BLaER1 (cell line): ENCODE measurements at regions not wholly inside any gene's neighbourhood (a gene's known extent, or its start where the extent isn't known, plus 50 kb on each side); places are given as distances from the start of the nearest gene placed in this dataset.
A peak's percentile ranks its signal among the peaks of the same experiment; 100 is the strongest.

Experiments used
- H3K27ac ChIP-seq: shearing (Covaris generic); formaldehyde crosslinking; 2 replicates; pipeline ENCODE4 v1.8.1; 2022
- H3K27me3 ChIP-seq: shearing (Covaris generic); formaldehyde crosslinking; 2 replicates; pipeline ENCODE4 v1.8.1; 2022
- H3K36me3 ChIP-seq: shearing (Covaris generic); formaldehyde crosslinking; 2 replicates; pipeline ENCODE4 v1.8.1; 2022
- H3K4me1 ChIP-seq: shearing (Covaris generic); formaldehyde crosslinking; 2 replicates; pipeline ENCODE4 v1.8.1; 2022
- H3K4me2 ChIP-seq: shearing (Covaris generic); formaldehyde crosslinking; 2 replicates; pipeline ENCODE4 v1.8.1; 2022
- H3K4me3 ChIP-seq: shearing (Covaris generic); formaldehyde crosslinking; 2 replicates; pipeline ENCODE4 v1.8.1; 2022
- H3K9ac ChIP-seq: shearing (Covaris generic); formaldehyde crosslinking; 2 replicates; pipeline ENCODE4 v1.8.1; 2022
- H3K9me3 ChIP-seq: shearing (Covaris generic); formaldehyde crosslinking; 2 replicates; pipeline ENCODE4 v1.8.1; 2022
- H4K20me1 ChIP-seq: shearing (Covaris generic); formaldehyde crosslinking; 2 replicates; pipeline ENCODE4 v1.8.1; 2022
- Cebpa-rat ChIP-seq: shearing (Covaris generic); IDR thresholded peaks from 2 replicates; pipeline ENCODE4 v1.8.1; 2022

GRCh38 chr3:182605882-182606611 is 187.3 kb upstream of the ATP11B start:
- no peak for TF ChIP-seq Cebpa-rat
- Histone ChIP-seq H3K27ac (no peak overlapping the region), H3K4me3 (no peak overlapping the region), H3K9me3 (no peaks in the 10 kb centered on the region), H3K36me3 (no peaks in the 10 kb centered on the region), H3K4me2 (no peak overlapping the region), H4K20me1 (no peaks in the 10 kb centered on the region), H3K27me3 (no peaks in the 10 kb centered on the region), H3K4me1 (peaks cover 12% of the 10 kb centered on the region), H3K9ac (no peak overlapping the region)

- no peak for TF ChIP-seq Cebpa-rat
Measured at GRCh38 chr3:182606905-182607504, 186.3 kb upstream of the ATP11B start.

GRCh38 chr3:182608832-182609231 is 184.5 kb upstream of the ATP11B start:
- Histone ChIP-seq H3K4me3 (no peak overlapping the region), H3K9me3 (no peaks in the 10 kb centered on the region), H3K4me1 (peaks cover 12% of the 10 kb centered on the region), H3K27me3 (no peaks in the 10 kb centered on the region), H4K20me1 (no peaks in the 10 kb centered on the region), H3K36me3 (no peaks in the 10 kb centered on the region), H3K4me2 (no peak overlapping the region), H3K27ac (no peak overlapping the region), H3K9ac (no peak overlapping the region)
- no peak for TF ChIP-seq Cebpa-rat

More at GRCh38 chr3:182606905-182607504, 186.3 kb upstream of the ATP11B start:
- H3K4me3 ChIP-seq, result no peak overlapping the region
- H3K4me2 ChIP-seq, result no peak overlapping the region
- H3K9ac ChIP-seq, result no peak overlapping the region
- no peaks in the 10 kb centered on the region for H3K27me3 ChIP-seq
- H3K36me3 ChIP-seq, result no peaks in the 10 kb centered on the region
- H4K20me1 ChIP-seq, result no peaks in the 10 kb centered on the region
- peaks cover 12% of the 10 kb centered on the region for H3K4me1 ChIP-seq
- no peak overlapping the region for H3K27ac ChIP-seq
- no peaks in the 10 kb centered on the region for H3K9me3 ChIP-seq

GRCh38 chr3:182609575-182610156 is 183.6 kb upstream of the ATP11B start:
- Histone ChIP-seq H3K36me3 (no peaks in the 10 kb centered on the region), H3K4me1 (peaks cover 12% of the 10 kb centered on the region), H3K9ac (no peak overlapping the region), H3K27me3 (no peaks in the 10 kb centered on the region), H3K4me3 (no peak overlapping the region), H3K27ac (no peak overlapping the region), H4K20me1 (no peaks in the 10 kb centered on the region), H3K9me3 (no peaks in the 10 kb centered on the region), H3K4me2 (no peak overlapping the region)
- TF ChIP-seq Cebpa-rat, result no peak

- no peak overlapping the region for H3K27ac ChIP-seq
- no peak for TF ChIP-seq Cebpa-rat
- peaks cover 12% of the 10 kb centered on the region for H3K4me1 ChIP-seq
- H3K4me2 ChIP-seq, result no peak overlapping the region
- no peaks in the 10 kb centered on the region for H3K9me3 ChIP-seq
- no peaks in the 10 kb centered on the region for H4K20me1 ChIP-seq
- H3K27me3 ChIP-seq, result no peaks in the 10 kb centered on the region
- H3K9ac ChIP-seq, result no peak overlapping the region
- no peak overlapping the region for H3K4me3 ChIP-seq
- no peaks in the 10 kb centered on the region for H3K36me3 ChIP-seq
Measured at GRCh38 chr3:182612332-182612731, 181.0 kb upstream of the ATP11B start.

- Histone ChIP-seq H3K4me1 (peaks cover 9% of the 10 kb centered on the region), H4K20me1 (no peaks in the 10 kb centered on the region), H3K9me3 (no peaks in the 10 kb centered on the region), H3K4me2 (no peak overlapping the region), H3K27me3 (no peaks in the 10 kb centered on the region), H3K36me3 (no peaks in the 10 kb centered on the region), H3K9ac (no peak overlapping the region), H3K4me3 (no peak overlapping the region), H3K27ac (no peak overlapping the region)
- TF ChIP-seq Cebpa-rat, result no peak
Measured at GRCh38 chr3:182617500-182617899, 175.8 kb upstream of the ATP11B start.

GRCh38 chr3:182618085-182618732 is 175.1 kb upstream of the ATP11B start:
- no peaks in the 10 kb centered on the region for H3K27me3 ChIP-seq
- no peak overlapping the region for H3K9ac ChIP-seq
- no peak overlapping the region for H3K27ac ChIP-seq

GRCh38 chr3:182618981-182619591 is 174.2 kb upstream of the ATP11B start:
- H3K27me3 ChIP-seq, result no peaks in the 10 kb centered on the region
- H3K27ac ChIP-seq, result no peak overlapping the region
- H3K36me3 ChIP-seq, result no peaks in the 10 kb centered on the region
- no peaks in the 10 kb centered on the region for H3K9me3 ChIP-seq
- H3K9ac ChIP-seq, result no peak overlapping the region
- no peak overlapping the region for H3K4me3 ChIP-seq
- no peak overlapping the region for H3K4me2 ChIP-seq
- no peak for TF ChIP-seq Cebpa-rat
- H3K4me1 ChIP-seq, result peaks cover 9% of the 10 kb centered on the region
- H4K20me1 ChIP-seq, result no peaks in the 10 kb centered on the region

More at GRCh38 chr3:182618085-182618732, 175.1 kb upstream of the ATP11B start:
- no peaks in the 10 kb centered on the region for H3K36me3 ChIP-seq
- H3K4me1 ChIP-seq, result peaks cover 9% of the 10 kb centered on the region
- H3K4me2 ChIP-seq, result no peak overlapping the region
- no peaks in the 10 kb centered on the region for H3K9me3 ChIP-seq
- no peak overlapping the region for H3K4me3 ChIP-seq
- TF ChIP-seq Cebpa-rat, result no peak
- H4K20me1 ChIP-seq, result no peaks in the 10 kb centered on the region

- TF ChIP-seq Cebpa-rat, result no peak
- no peaks in the 10 kb centered on the region for H4K20me1 ChIP-seq
- H3K27me3 ChIP-seq, result no peaks in the 10 kb centered on the region
- H3K9me3 ChIP-seq, result 0 out of 2 replicates have a peak, but pooled peaks cover 6% of the 10 kb centered on the region
- H3K9ac ChIP-seq, result no peak overlapping the region
- peaks cover 10% of the 10 kb centered on the region for H3K4me1 ChIP-seq
- peak overlapping the region; percentile 28 for H3K4me2 ChIP-seq
- H3K4me3 ChIP-seq, result no peak overlapping the region
- H3K36me3 ChIP-seq, result no peaks in the 10 kb centered on the region
- no peak overlapping the region for H3K27ac ChIP-seq
Measured at GRCh38 chr3:182620723-182621434, 172.4 kb upstream of the ATP11B start.
